GM23248 (cell line): ENCODE measurements at regions not wholly inside any gene's neighbourhood (a gene's known extent, or its start where the extent isn't known, plus 50 kb on each side); places are given as distances from the start of the nearest gene placed in this dataset.

Experiments used
- DNase-seq: peaks from one replicate; pipeline ENCODE4 v3.0.0-alpha.2; 2015
- H2AFZ ChIP-seq: fragments of 200-600 bp; sonication (generic); 2 replicates; pipeline ENCODE4 v1.6.1; 2016; ENCODE audit warnings: antibody characterized with exemption
- H3F3A ChIP-seq: fragments of 200-600 bp; sonication (generic); 2 replicates; pipeline ENCODE4 v1.6.1; 2016; ENCODE audit warnings: mild to moderate bottlenecking, antibody characterized with exemption, mixed run types; ENCODE audit not compliant: insufficient read depth
- H3K27ac ChIP-seq: fragments of 200-600 bp; sonication (generic); 2 replicates; pipeline ENCODE4 v1.5.1; 2016; ENCODE audit warnings: mild to moderate bottlenecking
- H3K27me3 ChIP-seq: fragments of 200-600 bp; sonication (generic); replicated peaks from 2 replicates; pipeline ENCODE4 v1.6.1; 2016; ENCODE audit warnings: mild to moderate bottlenecking; ENCODE audit not compliant: insufficient read depth
- H3K36me3 ChIP-seq: fragments of 200-600 bp; sonication (generic); 2 replicates; pipeline ENCODE4 v1.6.1; 2016; ENCODE audit warnings: low read depth, mild to moderate bottlenecking
- H3K4me1 ChIP-seq: fragments of 200-600 bp; sonication (generic); 2 replicates; pipeline ENCODE4 v1.6.1; 2016; ENCODE audit warnings: mild to moderate bottlenecking; ENCODE audit not compliant: insufficient read depth
- H3K4me2 ChIP-seq: fragments of 200-600 bp; sonication (generic); one replicate; pipeline ENCODE4 v1.6.1; 2016; ENCODE audit warnings: mild to moderate bottlenecking; ENCODE audit not compliant: unreplicated experiment
- H3K4me3 ChIP-seq: fragments of 200-600 bp; sonication (generic); 2 replicates; pipeline ENCODE4 v1.5.1; 2016; ENCODE audit warnings: mild to moderate bottlenecking
- H3K79me2 ChIP-seq: fragments of 200-600 bp; sonication (generic); 2 replicates; pipeline ENCODE4 v1.6.1; 2016; ENCODE audit warnings: mild to moderate bottlenecking; ENCODE audit not compliant: insufficient read depth
- H3K9ac ChIP-seq: fragments of 200-600 bp; sonication (generic); 2 replicates; pipeline ENCODE4 v1.6.1; 2016; ENCODE audit warnings: mild to moderate bottlenecking
- H3K9me2 ChIP-seq: fragments of 200-600 bp; sonication (generic); 2 replicates; pipeline ENCODE4 v1.6.1; 2016; ENCODE audit warnings: mixed run types, mild to moderate bottlenecking, moderate library complexity; ENCODE audit not compliant: insufficient read depth
- H3K9me3 ChIP-seq: fragments of 200-600 bp; sonication (generic); one replicate; pipeline ENCODE4 v1.6.1; 2017; ENCODE audit warnings: low read depth
- H4K20me1 ChIP-seq: fragments of 200-600 bp; sonication (generic); 2 replicates; pipeline ENCODE4 v1.6.0; 2016; ENCODE audit not compliant: insufficient read depth
- EZH2 ChIP-seq: fragments of 200-600 bp; sonication (generic); IDR thresholded peaks from 2 replicates; pipeline ENCODE4 v1.6.1; 2018; ENCODE audit warnings: antibody characterized with exemption, mild to moderate bottlenecking; ENCODE audit not compliant: insufficient read depth, poor library complexity, severe bottlenecking
- EZH2phosphoT487 ChIP-seq: fragments of 200-600 bp; sonication (generic); IDR thresholded peaks from 2 replicates; pipeline ENCODE4 v1.6.1; 2018; ENCODE audit warnings: antibody characterized with exemption, moderate library complexity, mild to moderate bottlenecking, low read depth; ENCODE audit not compliant: insufficient read depth
- WGBS, 2 experiments: methylation state at CpG; one replicate each; pipeline ENCODE4 v1.1.6; 2015 to 2017; ENCODE audit warnings: low lambda C conversion rate in 2 of 2, low coverage in 1 of 2; ENCODE audit errors: missing lambda C conversion rate in 2 of 2; 5-methylcytosine and 5-hydroxymethylcytosine counted together
- in situ Hi-C: fragments of 300-500 bp; cut with MboI; formaldehyde crosslinking; loops from 2 replicates; pipeline ENCODE4 v1.15.0; 2020

DNA sequence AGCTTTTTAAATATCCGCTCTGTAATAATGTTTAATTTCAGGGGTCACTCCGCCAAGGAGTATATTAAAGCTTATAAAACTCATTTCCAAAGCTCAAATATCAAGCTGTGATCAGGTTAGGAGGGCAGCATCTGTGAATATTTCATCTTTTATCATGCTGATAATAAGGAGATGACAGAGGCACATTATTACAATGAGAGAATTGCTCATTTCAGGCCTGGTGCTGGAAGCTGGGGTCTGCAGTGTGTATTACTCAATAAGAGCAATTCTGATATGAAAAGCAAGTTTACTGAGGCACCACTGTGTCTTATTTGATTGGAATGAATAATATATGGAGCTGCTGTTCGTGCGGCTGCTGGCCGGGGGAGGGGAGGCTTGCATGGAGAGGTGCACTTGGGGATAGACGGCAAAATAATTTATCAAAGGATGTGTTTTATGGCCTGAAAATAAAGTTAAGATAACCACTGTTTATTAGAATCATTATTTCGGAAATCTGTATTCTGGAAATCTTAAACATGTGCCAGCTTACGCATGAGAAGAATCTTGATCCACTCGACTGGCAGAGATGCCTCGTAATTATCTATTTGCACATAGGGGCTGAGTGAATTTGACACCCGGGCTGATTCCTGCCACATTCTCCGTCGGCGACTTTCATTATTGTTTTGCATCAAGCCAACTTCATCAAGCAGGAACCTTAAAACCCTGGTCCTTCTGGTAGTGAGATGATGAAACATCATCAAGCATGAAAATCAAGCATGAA, 173.2 kb downstream of the RRAGC start:
- H3K27me3 ChIP-seq, result no peaks in the 10 kb centered on the region
- in situ Hi-C loops, result no loop called here

GRCh38 chr1:38685388-38685787, 174.2 kb downstream of the RRAGC start:
- DNase-seq, result no peak
- H3K4me1 ChIP-seq, result no peaks in the 10 kb centered on the region
- no peaks in the 10 kb centered on the region for H3F3A ChIP-seq
- H3K4me2 ChIP-seq, result no peak overlapping the region
- no peaks in the 10 kb centered on the region for H3K9me2 ChIP-seq
- H2AFZ ChIP-seq, result no peak overlapping the region
- H3K27me3 ChIP-seq, result no peaks in the 10 kb centered on the region
- H3K9ac ChIP-seq, result no peak overlapping the region
- no peak for TF ChIP-seq EZH2
- TF ChIP-seq EZH2phosphoT487, result no peak
- no peak overlapping the region for H3K4me3 ChIP-seq
- WGBS, 2 experiments, result 19 to 27% methylated on average over 6 of the region's 6 CpGs
- no peaks in the 10 kb centered on the region for H4K20me1 ChIP-seq
- H3K27ac ChIP-seq, result no peak overlapping the region
- H3K79me2 ChIP-seq, result no peaks in the 10 kb centered on the region
- H3K36me3 ChIP-seq, result no peaks in the 10 kb centered on the region
- in situ Hi-C loops, result no loop called here
- H3K9me3 ChIP-seq, result no peaks in the 10 kb centered on the region

More for the DNA sequence above, 173.2 kb downstream of the RRAGC start:
- no peak overlapping the region for H3K27ac ChIP-seq
- H3K9me2 ChIP-seq, result no peaks in the 10 kb centered on the region
- H3K4me2 ChIP-seq, result no peak overlapping the region
- no peaks in the 10 kb centered on the region for H3K79me2 ChIP-seq
- H4K20me1 ChIP-seq, result no peaks in the 10 kb centered on the region
- H3K4me1 ChIP-seq, result no peaks in the 10 kb centered on the region
- TF ChIP-seq EZH2phosphoT487, result no peak
- no peak for TF ChIP-seq EZH2
- H3K4me3 ChIP-seq, result no peak overlapping the region
- no peaks in the 10 kb centered on the region for H3K36me3 ChIP-seq
- no peak overlapping the region for H3K9ac ChIP-seq
- no peak overlapping the region for H2AFZ ChIP-seq
- 31 to 38% methylated on average over 14 of the region's 14 CpGs for WGBS, 2 experiments
- no peaks in the 10 kb centered on the region for H3K9me3 ChIP-seq
- DNase-seq, result no peak
- no peaks in the 10 kb centered on the region for H3F3A ChIP-seq

DNA sequence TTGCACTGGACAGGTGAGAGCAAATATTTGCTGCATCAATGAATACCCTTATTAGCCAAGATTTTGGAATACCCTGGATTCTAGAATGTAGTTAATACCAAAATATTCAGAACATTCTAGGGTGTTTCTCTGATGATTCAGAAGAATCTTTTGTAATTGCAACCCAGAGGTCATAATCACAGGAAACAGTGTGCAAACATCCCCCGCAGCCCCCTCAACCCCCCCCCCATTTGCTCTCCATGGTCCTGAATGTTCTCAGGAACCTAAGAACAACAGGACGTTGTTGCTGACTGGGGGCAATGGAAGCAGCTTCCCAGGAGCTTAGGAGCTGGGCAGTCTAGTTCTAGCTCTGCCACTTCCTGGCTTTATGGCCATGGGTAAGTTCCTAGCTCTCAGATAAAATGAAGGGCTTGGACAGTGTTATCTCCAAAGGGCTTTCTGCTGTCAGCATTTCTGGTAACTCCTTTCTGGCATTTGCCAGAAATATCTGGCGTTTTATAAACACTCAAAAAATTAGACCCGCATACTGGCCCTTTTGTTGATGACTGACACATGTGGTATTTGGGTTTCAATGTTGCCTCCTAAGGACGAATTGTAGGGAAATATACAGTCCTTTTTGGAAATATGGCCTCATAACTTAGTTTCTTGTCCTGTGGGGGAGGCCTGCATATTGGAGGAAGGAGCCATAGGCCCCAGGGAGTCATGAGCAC, 178.6 kb downstream of the RRAGC start:
- Histone ChIP-seq H3K79me2 (no peaks in the 10 kb centered on the region), H3K9me3 (no peaks in the 10 kb centered on the region), H3K4me2 (no peak overlapping the region), H3K27ac (no peak overlapping the region), H3K27me3 (no peaks in the 10 kb centered on the region), H3K4me1 (no peaks in the 10 kb centered on the region), H4K20me1 (no peaks in the 10 kb centered on the region), H3K9ac (no peak overlapping the region), H3K4me3 (no peak overlapping the region), H3K36me3 (no peaks in the 10 kb centered on the region), H3F3A (no peaks in the 10 kb centered on the region), H3K9me2 (no peaks in the 10 kb centered on the region), H2AFZ (no peak overlapping the region)
- peak; percentile 6 for DNase-seq
- in situ Hi-C loops, result no loop called here
- no peak for TF ChIP-seq EZH2phosphoT487
- TF ChIP-seq EZH2, result no peak
- 15 to 23% methylated on average over 5 of the region's 5 CpGs for WGBS, 2 experiments

- no peak overlapping the region for H3K4me2 ChIP-seq
- no peaks in the 10 kb centered on the region for H3K79me2 ChIP-seq
- no peaks in the 10 kb centered on the region for H3F3A ChIP-seq
- no peaks in the 10 kb centered on the region for H4K20me1 ChIP-seq
- no peaks in the 10 kb centered on the region for H3K27me3 ChIP-seq
- no peak overlapping the region for H3K9ac ChIP-seq
- no peak overlapping the region for H3K27ac ChIP-seq
- no peaks in the 10 kb centered on the region for H3K4me1 ChIP-seq
- DNase-seq, result no peak
- no peaks in the 10 kb centered on the region for H3K36me3 ChIP-seq
- TF ChIP-seq EZH2, result no peak
- no peak for TF ChIP-seq EZH2phosphoT487
- H2AFZ ChIP-seq, result no peak overlapping the region
- H3K9me2 ChIP-seq, result no peaks in the 10 kb centered on the region
- in situ Hi-C loops, result no loop called here
- 6 to 8% methylated on average over 2 of the region's 2 CpGs for WGBS, 2 experiments
- no peaks in the 10 kb centered on the region for H3K9me3 ChIP-seq
- no peak overlapping the region for H3K4me3 ChIP-seq
Observed at GRCh38 chr1:38677756-38678155, 181.8 kb downstream of the RRAGC start.
